H9 (cell line): ENCODE measurements at regions not wholly inside any gene's neighbourhood (a gene's known extent, or its start where the extent isn't known, plus 50 kb on each side); places are given as distances from the start of the nearest gene placed in this dataset.

Experiments
- DNase-seq: peaks from one replicate; pipeline ENCODE4 v3.0.0-alpha.2; 2017
- H2AFZ ChIP-seq: one replicate; pipeline ENCODE4 v1.6.1; 2013; ENCODE audit warnings: mild to moderate bottlenecking, low read length, control low read depth, moderate library complexity
- H2AK5ac ChIP-seq: 2 replicates; pipeline ENCODE4 v1.6.1; 2013; ENCODE audit warnings: low read length, control low read depth, mixed read lengths; ENCODE audit not compliant: insufficient read length
- H2BK120ac ChIP-seq: one replicate; pipeline ENCODE4 v1.6.1; 2013; ENCODE audit warnings: low read depth, mild to moderate bottlenecking, low read length, control low read depth, inconsistent platforms; ENCODE audit not compliant: poor library complexity, severe bottlenecking
- H2BK12ac ChIP-seq: 2 replicates; pipeline ENCODE4 v1.6.1; 2013; ENCODE audit warnings: low read length, control low read depth, mixed read lengths, low read depth; ENCODE audit not compliant: insufficient read length
- H2BK15ac ChIP-seq: 2 replicates; pipeline ENCODE4 v1.6.1; 2013; ENCODE audit warnings: low read depth, low read length, control low read depth
- H2BK20ac ChIP-seq: one replicate; pipeline ENCODE4 v1.6.1; 2013; ENCODE audit warnings: low read depth, mild to moderate bottlenecking, low read length, control low read depth, inconsistent platforms; ENCODE audit not compliant: poor library complexity, severe bottlenecking
- H2BK5ac ChIP-seq: 2 replicates; pipeline ENCODE4 v1.6.1; 2013; ENCODE audit warnings: low read length, control low read depth, mixed read lengths; ENCODE audit not compliant: insufficient read length
- H3K14ac ChIP-seq: 2 replicates; pipeline ENCODE4 v1.6.1; 2013; ENCODE audit warnings: low read length, control low read depth; ENCODE audit not compliant: insufficient read depth
- H3K18ac ChIP-seq: 2 replicates; pipeline ENCODE4 v1.6.1; 2013; ENCODE audit warnings: low read depth, mild to moderate bottlenecking, mixed read lengths, low read length, control low read depth; ENCODE audit not compliant: insufficient read length
- H3K23ac ChIP-seq: 2 replicates; pipeline ENCODE4 v1.6.1; 2013; ENCODE audit warnings: low read length, control low read depth, mixed read lengths, low read depth; ENCODE audit not compliant: insufficient read length
- H3K23me2 ChIP-seq: 2 replicates; pipeline ENCODE4 v1.6.1; 2013; ENCODE audit warnings: low read depth, mild to moderate bottlenecking, mixed read lengths, low read length, control low read depth; ENCODE audit not compliant: insufficient read length, poor library complexity, severe bottlenecking
- H3K27ac ChIP-seq: 2 replicates; pipeline ENCODE4 v1.5.1; 2013; ENCODE audit warnings: low read length, control low read depth, mixed read lengths, low read depth; ENCODE audit not compliant: insufficient read length
- H3K27me3 ChIP-seq: 2 replicates; pipeline ENCODE4 v1.6.1; 2013; ENCODE audit warnings: low read length, control low read depth, inconsistent platforms; ENCODE audit not compliant: insufficient read depth
- H3K4ac ChIP-seq: 2 replicates; pipeline ENCODE4 v1.6.1; 2013; ENCODE audit warnings: low read depth, mild to moderate bottlenecking, control low read depth, inconsistent platforms, low read length, moderate library complexity
- H3K4me1 ChIP-seq: 2 replicates; pipeline ENCODE4 v1.6.1; 2013; ENCODE audit warnings: low read length, control low read depth, inconsistent platforms; ENCODE audit not compliant: insufficient read depth
- H3K4me2 ChIP-seq: 2 replicates; pipeline ENCODE4 v1.6.1; 2013; ENCODE audit warnings: low read length, control low read depth, mixed read lengths; ENCODE audit not compliant: insufficient read length, insufficient read depth
- H3K56ac ChIP-seq: 2 replicates; pipeline ENCODE4 v1.6.1; 2013; ENCODE audit warnings: low read depth, mild to moderate bottlenecking, mixed read lengths, low read length, control low read depth; ENCODE audit not compliant: insufficient read length
- H3K79me1 ChIP-seq: 2 replicates; pipeline ENCODE4 v1.6.1; 2013; ENCODE audit warnings: low read depth, mild to moderate bottlenecking, moderate library complexity, low read length, control low read depth, inconsistent platforms; ENCODE audit not compliant: insufficient read depth, poor library complexity, severe bottlenecking
- H3K79me2 ChIP-seq: 2 replicates; pipeline ENCODE4 v1.6.1; 2013; ENCODE audit warnings: low read length, control low read depth, inconsistent platforms; ENCODE audit not compliant: insufficient read depth
- H3K9ac ChIP-seq: 2 replicates; pipeline ENCODE4 v1.6.1; 2013; ENCODE audit warnings: low read length, control low read depth, mixed read lengths; ENCODE audit not compliant: insufficient read length; ENCODE audit errors: extremely low read depth
- H3K9me3 ChIP-seq: one replicate; pipeline ENCODE4 v1.6.1; 2013; ENCODE audit warnings: low read depth, low read length, inconsistent platforms; ENCODE audit not compliant: control insufficient read depth
- H3T11ph ChIP-seq: one replicate; pipeline ENCODE4 v1.6.1; 2013; ENCODE audit warnings: mild to moderate bottlenecking, low read length, control low read depth, inconsistent platforms
- H4K20me1 ChIP-seq: one replicate; pipeline ENCODE4 v1.6.1; 2013; ENCODE audit not compliant: control insufficient read depth, insufficient read length, insufficient read depth
- H4K5ac ChIP-seq: 2 replicates; pipeline ENCODE4 v1.6.1; 2013; ENCODE audit warnings: low read depth, mild to moderate bottlenecking, mixed read lengths, low read length, control low read depth; ENCODE audit not compliant: insufficient read length
- H4K8ac ChIP-seq: replicated peaks from 2 replicates; pipeline ENCODE4 v1.6.1; 2013; ENCODE audit warnings: low read length, control low read depth, mixed read lengths, low read depth; ENCODE audit not compliant: insufficient read length
- H4K91ac ChIP-seq: 2 replicates; pipeline ENCODE4 v1.6.1; 2013; ENCODE audit warnings: low read depth, mild to moderate bottlenecking, moderate library complexity, mixed read lengths, low read length, control low read depth; ENCODE audit not compliant: insufficient read length
- H3K27ac Mint-ChIP-seq, 3 experiments: 2 replicates in 2 of 3; 3 replicates in 1 of 3; pipeline ENCODE4 v1.8.0; 2020 to 2021; ENCODE audit warnings: mixed read lengths in 3 of 3, mild to moderate bottlenecking in 1 of 3, moderate library complexity in 1 of 3
- H3K27me3 Mint-ChIP-seq: 2 replicates; pipeline ENCODE4 v1.8.0; 2021; ENCODE audit warnings: low read depth, mild to moderate bottlenecking, moderate library complexity, mixed read lengths
- H3K36me3 Mint-ChIP-seq, 3 experiments: 2 replicates in 2 of 3; 3 replicates in 1 of 3; pipeline ENCODE4 v1.8.0; 2020 to 2021; ENCODE audit warnings: low read depth in 3 of 3, mixed read lengths in 3 of 3; ENCODE audit not compliant: insufficient read depth in 1 of 3
- H3K4me1 Mint-ChIP-seq, 2 experiments: 2 replicates each; pipeline ENCODE4 v1.8.0; 2020; ENCODE audit warnings: mixed read lengths in 2 of 2
- H3K4me3 Mint-ChIP-seq, 2 experiments: 2 replicates in 1 of 2; 3 replicates in 1 of 2; pipeline ENCODE4 v1.8.0; 2020 to 2021; ENCODE audit warnings: mild to moderate bottlenecking in 2 of 2, mixed read lengths in 2 of 2, moderate library complexity in 1 of 2
- H3K9me3 Mint-ChIP-seq, 2 experiments: 2 replicates in 1 of 2; 3 replicates in 1 of 2; pipeline ENCODE4 v1.8.0; 2020; ENCODE audit warnings: mild to moderate bottlenecking in 2 of 2, mixed read lengths in 2 of 2, moderate library complexity in 1 of 2
- WGBS: extraction: QIAGEN DNeasy Blood & Tissue Kit; methylation state at CpG from one replicate; pipeline ENCODE4 v1.1.7; 2013; ENCODE audit warnings: missing lambda C conversion rate, low lambda C conversion rate, mixed read lengths; ENCODE audit not compliant: insufficient read length; ENCODE audit errors: extremely low coverage; 5-methylcytosine and 5-hydroxymethylcytosine counted together
- TF ChIP-seq, protein P1 (sequence below): fragments of 200-600 bp; sonication (generic); conservative IDR thresholded peaks from 3 replicates; pipeline ENCODE4 v1.8.0; 2021; ENCODE audit warnings: antibody characterized with exemption, mild to moderate bottlenecking

DNA sequence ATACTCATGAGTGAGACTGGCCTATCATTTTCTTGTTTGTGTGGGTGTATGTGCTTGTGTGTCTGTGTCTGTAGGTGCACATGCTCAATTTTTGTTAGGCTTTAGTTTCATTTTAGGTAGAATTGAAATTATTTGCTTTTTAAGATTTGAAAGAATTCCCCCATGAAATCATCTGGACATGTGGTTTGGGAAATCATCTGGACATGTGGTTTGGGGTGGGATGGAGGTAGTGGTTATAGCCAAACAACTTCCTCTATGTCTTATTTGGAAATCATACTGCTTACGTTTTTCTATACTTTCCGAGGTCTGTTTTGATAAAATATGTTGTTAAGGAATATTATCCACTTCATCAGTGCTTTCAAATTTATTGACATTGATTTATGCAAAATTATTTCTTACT, 485.4 kb upstream of the CLINT1 start:
- Histone ChIP-seq H3K18ac (no peak overlapping the region), H2BK20ac (no peak overlapping the region), H3K56ac (no peak overlapping the region), H4K8ac (no peak overlapping the region), H3K23ac (no peak overlapping the region), H3K79me2 (no peaks in the 10 kb centered on the region), H4K20me1 (no peaks in the 10 kb centered on the region), H3K4me2 (no peak overlapping the region), H2BK5ac (no peak overlapping the region), H4K5ac (no peak overlapping the region), H4K91ac (no peak overlapping the region), H2BK12ac (no peak overlapping the region), H3K4me1 (no peaks in the 10 kb centered on the region), H3K23me2 (no peaks in the 10 kb centered on the region), H3K9ac (no peak overlapping the region), H3K79me1 (no peaks in the 10 kb centered on the region), H2AK5ac (no peak overlapping the region), H2BK120ac (no peak overlapping the region), H2AFZ (no peak overlapping the region), H3K14ac (no peak overlapping the region), H3K9me3 (no peaks in the 10 kb centered on the region), H3K4ac (no peak overlapping the region), H2BK15ac (no peak overlapping the region), H3K27ac (no peak overlapping the region), H3K27me3 (no peaks in the 10 kb centered on the region), H3T11ph (no peak overlapping the region)
- DNase-seq = no peak
- no peak overlapping the region for H3K4me3 Mint-ChIP-seq
- peaks cover 0 to 12% (median 0%) of the 10 kb centered on the region in 3 experiments; a peak in 1 of 7 replicates for H3K36me3 Mint-ChIP-seq
- no CpG with 5 or more reads among the region's 2 CpGs for WGBS
- H3K9me3 Mint-ChIP-seq = peaks cover 7 to 10% of the 10 kb centered on the region in 2 experiments
- no peaks in the 10 kb centered on the region for H3K27me3 Mint-ChIP-seq
- TF ChIP-seq, protein P1, sequence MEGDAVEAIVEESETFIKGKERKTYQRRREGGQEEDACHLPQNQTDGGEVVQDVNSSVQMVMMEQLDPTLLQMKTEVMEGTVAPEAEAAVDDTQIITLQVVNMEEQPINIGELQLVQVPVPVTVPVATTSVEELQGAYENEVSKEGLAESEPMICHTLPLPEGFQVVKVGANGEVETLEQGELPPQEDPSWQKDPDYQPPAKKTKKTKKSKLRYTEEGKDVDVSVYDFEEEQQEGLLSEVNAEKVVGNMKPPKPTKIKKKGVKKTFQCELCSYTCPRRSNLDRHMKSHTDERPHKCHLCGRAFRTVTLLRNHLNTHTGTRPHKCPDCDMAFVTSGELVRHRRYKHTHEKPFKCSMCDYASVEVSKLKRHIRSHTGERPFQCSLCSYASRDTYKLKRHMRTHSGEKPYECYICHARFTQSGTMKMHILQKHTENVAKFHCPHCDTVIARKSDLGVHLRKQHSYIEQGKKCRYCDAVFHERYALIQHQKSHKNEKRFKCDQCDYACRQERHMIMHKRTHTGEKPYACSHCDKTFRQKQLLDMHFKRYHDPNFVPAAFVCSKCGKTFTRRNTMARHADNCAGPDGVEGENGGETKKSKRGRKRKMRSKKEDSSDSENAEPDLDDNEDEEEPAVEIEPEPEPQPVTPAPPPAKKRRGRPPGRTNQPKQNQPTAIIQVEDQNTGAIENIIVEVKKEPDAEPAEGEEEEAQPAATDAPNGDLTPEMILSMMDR = no peak
- no peak overlapping the region for H3K27ac Mint-ChIP-seq
- H3K4me1 Mint-ChIP-seq = no peaks in the 10 kb centered on the region
